ENCODE measurements at regions not wholly inside any gene's neighbourhood (a gene's known extent, or its start where the extent isn't known, plus 50 kb on each side); places are given as distances from the start of the nearest gene placed in this dataset.
A peak's percentile ranks its signal among the peaks of the same experiment; 100 is the strongest.

- H3K4me3 ChIP-seq (replicated peaks; ENCODE audit: insufficient read depth, low read length) = no peak overlapping the region
- H3K27ac ChIP-seq (replicated peaks) = peak overlapping the region; percentile 44
- no peaks in the 10 kb centered on the region for H3K27me3 ChIP-seq (ENCODE audit: insufficient read depth, poor library complexity, severe bottlenecking)
- DNase-seq (ENCODE audit: low read depth in 1 of 2, low spot score in 1 of 2) = no peak
- TF ChIP-seq CTCF (IDR thresholded peaks at IDR 0.05; ENCODE audit: insufficient read depth, low read length) (no peak), GABPA (IDR thresholded peaks at IDR 0.05; ENCODE audit: low read depth) (no peak), SPI1 (IDR thresholded peaks at IDR 0.05; ENCODE audit: borderline replicate concordance, low read depth) (no peak), POLR2AphosphoS5 (IDR thresholded peaks at IDR 0.05; ENCODE audit: low read depth) (no peak), REST (IDR thresholded peaks at IDR 0.05; ENCODE audit: insufficient replicate concordance, low read depth) (no peak)
Measured at GRCh38 chr2:64219149-64219548, 74.9 kb upstream of the PELI1 start.

GRCh38 chr2:64220265-64220664 is 76.0 kb upstream of the PELI1 start:
- no peak for TF ChIP-seq REST (IDR thresholded peaks at IDR 0.05; ENCODE audit: insufficient replicate concordance, low read depth)
- no peak for TF ChIP-seq POLR2AphosphoS5 (IDR thresholded peaks at IDR 0.05; ENCODE audit: low read depth)
- TF ChIP-seq SPI1 (IDR thresholded peaks at IDR 0.05; ENCODE audit: borderline replicate concordance, low read depth) = peak; percentile 86
- TF ChIP-seq GABPA (IDR thresholded peaks at IDR 0.05; ENCODE audit: low read depth) = no peak
- TF ChIP-seq CTCF (IDR thresholded peaks at IDR 0.05; ENCODE audit: insufficient read depth, low read length) = no peak
- no peak overlapping the region for H3K4me3 ChIP-seq (replicated peaks; ENCODE audit: insufficient read depth, low read length)
- peak overlapping the region; percentile 58 for H3K27ac ChIP-seq (replicated peaks)
- peak in 1 of 2 experiments; percentile 34 for DNase-seq (ENCODE audit: low read depth in 1 of 2, low spot score in 1 of 2)
- no peaks in the 10 kb centered on the region for H3K27me3 ChIP-seq (ENCODE audit: insufficient read depth, poor library complexity, severe bottlenecking)

GRCh38 chr2:64220894-64221617 is 76.8 kb upstream of the PELI1 start:
- H3K27ac ChIP-seq (replicated peaks) = peak overlapping the region; percentile 58

More at GRCh38 chr2:64220894-64221617, 76.8 kb upstream of the PELI1 start:
- TF ChIP-seq SPI1 (IDR thresholded peaks at IDR 0.05; ENCODE audit: borderline replicate concordance, low read depth) = no peak
- TF ChIP-seq REST (IDR thresholded peaks at IDR 0.05; ENCODE audit: insufficient replicate concordance, low read depth) = no peak
- TF ChIP-seq CTCF (IDR thresholded peaks at IDR 0.05; ENCODE audit: insufficient read depth, low read length) = no peak
- no peak for TF ChIP-seq GABPA (IDR thresholded peaks at IDR 0.05; ENCODE audit: low read depth)
- no peak for TF ChIP-seq POLR2AphosphoS5 (IDR thresholded peaks at IDR 0.05; ENCODE audit: low read depth)
- no peak for DNase-seq (ENCODE audit: low read depth in 1 of 2, low spot score in 1 of 2)
- Histone ChIP-seq H3K27me3 (ENCODE audit: insufficient read depth, poor library complexity, severe bottlenecking) (no peaks in the 10 kb centered on the region), H3K4me3 (replicated peaks; ENCODE audit: insufficient read depth, low read length) (no peak overlapping the region)
